Thyroid gland (tissue), 4 donors: ENCODE measurements at regions not wholly inside any gene's neighbourhood (a gene's known extent, or its start where the extent isn't known, plus 50 kb on each side); places are given as distances from the start of the nearest gene placed in this dataset.

Source experiments
- POLR2A ChIP-seq, 2 donors: fragments of 450-650 bp; IDR thresholded peaks; one replicate each; pipeline ENCODE4 v1.6.1; 2017; ENCODE audit warnings: antibody characterized with exemption in 2 of 2, mild to moderate bottlenecking in 2 of 2, moderate library complexity in 1 of 2
- TF ChIP-seq, protein P1 (sequence below), 6 experiments: fragments of 200-600 bp in 3 of 6; fragments of 450-650 bp in 3 of 6; sonication (generic) in 3 of 6; IDR thresholded peaks; one replicate each; pipeline ENCODE4 v1.5.1; 2016 to 2019; ENCODE audit warnings: antibody characterized with exemption in 6 of 6, mild to moderate bottlenecking in 2 of 6, inconsistent platforms in 1 of 6, moderate library complexity in 1 of 6

DNA sequence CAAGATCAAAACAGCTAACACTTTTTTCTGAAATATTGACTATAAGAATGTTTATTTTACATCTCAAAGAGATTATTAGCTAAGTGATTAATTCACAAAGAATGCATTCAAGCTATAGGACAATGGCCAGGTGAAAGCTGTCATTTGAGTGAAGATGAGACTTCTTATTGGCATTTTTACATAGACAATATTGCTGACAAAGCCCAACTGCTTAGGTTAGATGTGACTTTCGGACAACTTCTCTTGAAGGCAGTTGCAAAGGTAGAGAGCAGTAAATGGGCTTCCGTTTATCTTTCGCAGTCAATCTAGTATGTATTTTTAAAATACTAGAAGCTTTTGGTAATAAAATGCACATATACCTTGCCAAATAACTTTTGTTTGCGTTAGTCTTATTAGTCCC lies 1041.3 kb downstream of the AMY1C start:
- TF ChIP-seq POLR2A (IDR thresholded peaks at IDR 0.05): no peak
- TF ChIP-seq, protein P1, sequence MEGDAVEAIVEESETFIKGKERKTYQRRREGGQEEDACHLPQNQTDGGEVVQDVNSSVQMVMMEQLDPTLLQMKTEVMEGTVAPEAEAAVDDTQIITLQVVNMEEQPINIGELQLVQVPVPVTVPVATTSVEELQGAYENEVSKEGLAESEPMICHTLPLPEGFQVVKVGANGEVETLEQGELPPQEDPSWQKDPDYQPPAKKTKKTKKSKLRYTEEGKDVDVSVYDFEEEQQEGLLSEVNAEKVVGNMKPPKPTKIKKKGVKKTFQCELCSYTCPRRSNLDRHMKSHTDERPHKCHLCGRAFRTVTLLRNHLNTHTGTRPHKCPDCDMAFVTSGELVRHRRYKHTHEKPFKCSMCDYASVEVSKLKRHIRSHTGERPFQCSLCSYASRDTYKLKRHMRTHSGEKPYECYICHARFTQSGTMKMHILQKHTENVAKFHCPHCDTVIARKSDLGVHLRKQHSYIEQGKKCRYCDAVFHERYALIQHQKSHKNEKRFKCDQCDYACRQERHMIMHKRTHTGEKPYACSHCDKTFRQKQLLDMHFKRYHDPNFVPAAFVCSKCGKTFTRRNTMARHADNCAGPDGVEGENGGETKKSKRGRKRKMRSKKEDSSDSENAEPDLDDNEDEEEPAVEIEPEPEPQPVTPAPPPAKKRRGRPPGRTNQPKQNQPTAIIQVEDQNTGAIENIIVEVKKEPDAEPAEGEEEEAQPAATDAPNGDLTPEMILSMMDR (IDR thresholded peaks at IDR 0.05): no peak
